GM13977 (cell line): ENCODE measurements at regions not wholly inside any gene's neighbourhood (a gene's known extent, or its start where the extent isn't known, plus 50 kb on each side); places are given as distances from the start of the nearest gene placed in this dataset.

Source experiments
- DNase-seq: peaks from one replicate; pipeline ENCODE4 v3.0.0; 2012; ENCODE audit warnings: low spot score
- CTCF ChIP-seq: IDR thresholded peaks from 2 replicates; pipeline ENCODE4 v1.5.1; 2012; ENCODE audit warnings: mild to moderate bottlenecking, control low read depth; ENCODE audit not compliant: insufficient read depth; ENCODE audit errors: extremely low read depth, missing control alignments
- in situ Hi-C: fragments of 300-500 bp; cut with MboI; formaldehyde crosslinking; loops from one replicate; pipeline ENCODE4 v1.12.0; 2022; ENCODE audit warnings: low sequenced_read_pairs, low pct_unique_long_range_greater_than_20kb, mixed read lengths, inconsistent platforms; ENCODE audit not compliant: unreplicated experiment

- in situ Hi-C loops = no loop called here
- peak; percentile 63 for DNase-seq
- TF ChIP-seq CTCF = peak; percentile 82
Measured at GRCh38 chr18:21179590-21180220, 62.3 kb upstream of the GREB1L start.

- in situ Hi-C loops = no loop called here
- no peak for TF ChIP-seq CTCF
- DNase-seq = no peak
Measured at GRCh38 chr18:21180588-21180987, 61.4 kb upstream of the GREB1L start.

- in situ Hi-C loops = no loop called here
- DNase-seq = no peak
- no peak for TF ChIP-seq CTCF
Measured at GRCh38 chr18:21181766-21182165, 60.3 kb upstream of the GREB1L start.

GRCh38 chr18:21183670-21184069 is 58.4 kb upstream of the GREB1L start:
- DNase-seq = no peak
- TF ChIP-seq CTCF = no peak
- in situ Hi-C loops = no loop called here

GRCh38 chr18:21184396-21184996 is 57.5 kb upstream of the GREB1L start:
- in situ Hi-C loops = no loop called here
- no peak for TF ChIP-seq CTCF
- no peak for DNase-seq

- DNase-seq = no peak
- TF ChIP-seq CTCF = no peak
Measured at GRCh38 chr18:21187886-21188285, 54.1 kb upstream of the GREB1L start.

More at GRCh38 chr18:21187886-21188285, 54.1 kb upstream of the GREB1L start:
- in situ Hi-C loops = no loop called here
